ENCODE measurements at regions not wholly inside any gene's neighbourhood (a gene's known extent, or its start where the extent isn't known, plus 50 kb on each side); places are given as distances from the start of the nearest gene placed in this dataset.

DNA sequence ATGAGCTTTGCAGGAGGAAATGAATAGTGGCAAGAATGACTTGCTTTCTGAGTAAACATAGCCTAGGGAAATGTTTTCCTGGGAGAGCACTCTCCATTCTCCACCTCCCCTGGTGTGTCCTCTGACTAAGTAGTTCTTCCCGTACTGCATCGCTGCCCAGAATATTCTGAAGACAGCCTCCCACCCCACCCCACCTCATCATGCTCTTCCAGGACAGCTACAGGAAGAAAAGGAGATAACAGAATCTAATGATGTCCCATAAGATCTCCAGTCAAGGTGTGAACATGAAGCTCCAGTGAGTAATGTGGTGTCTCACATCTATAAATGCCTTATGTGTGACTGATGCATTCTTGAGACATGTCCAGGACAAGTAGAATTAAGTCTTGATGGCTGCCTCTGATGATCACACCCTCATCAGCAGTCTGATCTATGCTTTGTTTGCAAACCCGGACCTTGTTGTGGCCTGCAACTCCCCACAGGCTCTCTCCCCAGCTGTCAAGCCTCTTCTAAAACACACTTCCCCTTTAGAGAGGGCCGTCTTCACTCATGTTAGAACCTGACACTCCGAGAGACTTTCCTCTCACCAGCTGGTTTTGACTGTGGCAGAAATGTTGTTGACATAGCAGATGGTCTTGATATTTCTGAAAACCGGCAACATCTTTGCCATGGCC, 183.0 kb downstream of the CYYR1 start:
- Histone ChIP-seq H3K9me2 (no peaks in the 10 kb centered on the region), H3K36me3 (replicated peaks in 1 of 2; ENCODE audit: control insufficient read depth in 1 of 2, insufficient read depth in 2 of 2, low read length in 1 of 2) (no peaks in the 10 kb centered on the region), H3K27me3 (ENCODE audit: insufficient read depth) (no peaks in the 10 kb centered on the region), H3K9me3 (no peaks in the 10 kb centered on the region), H4K20me1 (ENCODE audit: insufficient read depth) (no peaks in the 10 kb centered on the region), H3K9ac (no peak overlapping the region), H3K79me2 (ENCODE audit: insufficient read depth) (no peaks in the 10 kb centered on the region), H3F3A (replicated peaks; ENCODE audit: insufficient read depth) (no peaks in the 10 kb centered on the region), H3K4me2 (no peak overlapping the region), H3K4me3 (ENCODE audit: low read depth in 2 of 2, low read length in 1 of 2) (no peak overlapping the region), H3K4me1 (ENCODE audit: control insufficient read depth in 1 of 2, insufficient read depth in 2 of 2, low read depth in 1 of 2, low read length in 1 of 2) (peaks cover 0 to 6% of the 10 kb centered on the region in 2 experiments; a peak in 2 of 4 replicates), H2AFZ (ENCODE audit: low read depth) (no peak overlapping the region), H3K27ac (ENCODE audit: low read depth in 2 of 2, low read length in 1 of 2) (no peak overlapping the region)
- 36% methylated on average over 6 of the region's 6 CpGs for WGBS (ENCODE audit: low lambda C conversion rate)
- no peak for TF ChIP-seq NFIC (IDR thresholded peaks at IDR 0.05; ENCODE audit: borderline replicate concordance)
- TF ChIP-seq FOXJ3 (CRISPR knock-in tag; IDR thresholded peaks at IDR 0.05) = no peak
- no peak for TF ChIP-seq TAF1 (IDR thresholded peaks at IDR 0.05; ENCODE audit: borderline replicate concordance, low read depth, low read length)
- TF ChIP-seq SIN3A (IDR thresholded peaks at IDR 0.05; ENCODE audit: borderline replicate concordance, low read depth, low read length) = no peak
- no peak for TF ChIP-seq RCOR1 (IDR thresholded peaks at IDR 0.05; ENCODE audit: low read length)
- no peak for TF ChIP-seq TCF12 (IDR thresholded peaks at IDR 0.05)
- no peak for TF ChIP-seq NRF1 (IDR thresholded peaks at IDR 0.05; ENCODE audit: low read depth, low read length)
- TF ChIP-seq, protein P1, sequence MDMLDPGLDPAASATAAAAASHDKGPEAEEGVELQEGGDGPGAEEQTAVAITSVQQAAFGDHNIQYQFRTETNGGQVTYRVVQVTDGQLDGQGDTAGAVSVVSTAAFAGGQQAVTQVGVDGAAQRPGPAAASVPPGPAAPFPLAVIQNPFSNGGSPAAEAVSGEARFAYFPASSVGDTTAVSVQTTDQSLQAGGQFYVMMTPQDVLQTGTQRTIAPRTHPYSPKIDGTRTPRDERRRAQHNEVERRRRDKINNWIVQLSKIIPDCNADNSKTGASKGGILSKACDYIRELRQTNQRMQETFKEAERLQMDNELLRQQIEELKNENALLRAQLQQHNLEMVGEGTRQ (IDR thresholded peaks at IDR 0.05; ENCODE audit: borderline replicate concordance, low read depth, low read length) = no peak
- ChIA-PET POLR2A (no interaction called here), CTCF (interaction anchor here (1.5 kb wide), 1 partner anchor 219 kb away, joined by 5 read pairs; the partner anchor contains the start of gene APP)
- no peak for DNase-seq

DNA sequence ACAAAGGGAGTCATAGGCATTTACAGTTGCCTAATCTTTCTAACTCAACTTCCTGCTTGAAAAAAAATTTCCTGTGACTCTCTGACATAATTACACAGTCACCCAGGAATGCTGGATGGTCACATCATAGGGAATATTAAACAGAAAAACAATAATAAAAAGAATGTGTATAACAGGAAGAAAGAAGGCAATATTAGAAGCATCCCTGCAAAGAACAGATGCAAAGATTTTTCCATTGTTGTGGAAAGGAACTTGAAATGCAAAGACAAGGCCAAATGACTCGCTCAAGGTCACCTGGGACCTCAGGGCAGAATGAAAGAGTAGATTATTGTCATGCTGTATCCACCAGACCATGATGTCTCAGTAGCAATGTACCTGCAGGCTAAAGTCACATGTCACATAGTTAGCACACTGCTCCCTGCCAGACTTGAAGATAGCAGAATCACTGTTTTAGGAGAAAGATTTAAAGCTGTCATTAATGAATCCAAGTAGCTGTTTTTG, 184.3 kb downstream of the CYYR1 start:
- Histone ChIP-seq H3K9me2 (no peaks in the 10 kb centered on the region), H3K27ac (ENCODE audit: low read depth in 2 of 2, low read length in 1 of 2) (peak overlapping the region in 1 of 2 experiments; percentile 74; a peak in 1 of 4 replicates), H3K4me3 (ENCODE audit: low read depth in 2 of 2, low read length in 1 of 2) (no peak overlapping the region), H2AFZ (ENCODE audit: low read depth) (no peak overlapping the region), H3K36me3 (replicated peaks in 1 of 2; ENCODE audit: control insufficient read depth in 1 of 2, insufficient read depth in 2 of 2, low read length in 1 of 2) (no peaks in the 10 kb centered on the region), H3K4me1 (ENCODE audit: control insufficient read depth in 1 of 2, insufficient read depth in 2 of 2, low read depth in 1 of 2, low read length in 1 of 2) (peaks cover 0 to 6% of the 10 kb centered on the region in 2 experiments; a peak in 2 of 4 replicates), H3K79me2 (ENCODE audit: insufficient read depth) (no peaks in the 10 kb centered on the region), H3K9ac (no peak overlapping the region), H3K27me3 (ENCODE audit: insufficient read depth) (no peaks in the 10 kb centered on the region), H3K9me3 (no peaks in the 10 kb centered on the region), H3K4me2 (no peak overlapping the region), H4K20me1 (ENCODE audit: insufficient read depth) (no peaks in the 10 kb centered on the region), H3F3A (replicated peaks; ENCODE audit: insufficient read depth) (no peaks in the 10 kb centered on the region)
- ChIA-PET CTCF (interaction anchor here (1.5 kb wide), 1 partner anchor 218 kb away, joined by 5 read pairs; the partner anchor contains the start of gene APP), POLR2A (no interaction called here)
- WGBS (ENCODE audit: low lambda C conversion rate) = 9% methylated on average over 1 of the region's 1 CpG
- peak; percentile 13 for DNase-seq
- TF ChIP-seq RXRA (IDR thresholded peaks at IDR 0.05; ENCODE audit: borderline replicate concordance, low read depth) = no peak
- TF ChIP-seq JUND (IDR thresholded peaks at IDR 0.05) = no peak
- no peak for TF ChIP-seq FOXM1 (IDR thresholded peaks at IDR 0.05; ENCODE audit: low read depth)
- TF ChIP-seq FOXJ3 (CRISPR knock-in tag; IDR thresholded peaks at IDR 0.05) = no peak
- TF ChIP-seq RFX5 (IDR thresholded peaks at IDR 0.05; ENCODE audit: low read length) = no peak
- TF ChIP-seq, protein P1 (IDR thresholded peaks at IDR 0.05; ENCODE audit: borderline replicate concordance, low read depth, low read length) = no peak
- TF ChIP-seq CTCF (IDR thresholded peaks at IDR 0.05) = no peak
- TF ChIP-seq GATA2 (CRISPR knock-in tag; IDR thresholded peaks at IDR 0.05) = 0 out of 2 replicates have a peak, but pooled peaks have one; percentile 31
- TF ChIP-seq RCOR1 (IDR thresholded peaks at IDR 0.05; ENCODE audit: low read length) = peak; percentile 68
- TF ChIP-seq POLR2AphosphoS5 (IDR thresholded peaks at IDR 0.05; ENCODE audit: low read depth, low read length) = no peak
- no peak for TF ChIP-seq SIN3A (IDR thresholded peaks at IDR 0.05; ENCODE audit: borderline replicate concordance, low read depth, low read length)
- no peak for TF ChIP-seq USF1 (IDR thresholded peaks at IDR 0.05; ENCODE audit: borderline replicate concordance, low read depth)
- TF ChIP-seq GABPA (IDR thresholded peaks at IDR 0.05; ENCODE audit: low read depth) = no peak
- TF ChIP-seq, protein P2, sequence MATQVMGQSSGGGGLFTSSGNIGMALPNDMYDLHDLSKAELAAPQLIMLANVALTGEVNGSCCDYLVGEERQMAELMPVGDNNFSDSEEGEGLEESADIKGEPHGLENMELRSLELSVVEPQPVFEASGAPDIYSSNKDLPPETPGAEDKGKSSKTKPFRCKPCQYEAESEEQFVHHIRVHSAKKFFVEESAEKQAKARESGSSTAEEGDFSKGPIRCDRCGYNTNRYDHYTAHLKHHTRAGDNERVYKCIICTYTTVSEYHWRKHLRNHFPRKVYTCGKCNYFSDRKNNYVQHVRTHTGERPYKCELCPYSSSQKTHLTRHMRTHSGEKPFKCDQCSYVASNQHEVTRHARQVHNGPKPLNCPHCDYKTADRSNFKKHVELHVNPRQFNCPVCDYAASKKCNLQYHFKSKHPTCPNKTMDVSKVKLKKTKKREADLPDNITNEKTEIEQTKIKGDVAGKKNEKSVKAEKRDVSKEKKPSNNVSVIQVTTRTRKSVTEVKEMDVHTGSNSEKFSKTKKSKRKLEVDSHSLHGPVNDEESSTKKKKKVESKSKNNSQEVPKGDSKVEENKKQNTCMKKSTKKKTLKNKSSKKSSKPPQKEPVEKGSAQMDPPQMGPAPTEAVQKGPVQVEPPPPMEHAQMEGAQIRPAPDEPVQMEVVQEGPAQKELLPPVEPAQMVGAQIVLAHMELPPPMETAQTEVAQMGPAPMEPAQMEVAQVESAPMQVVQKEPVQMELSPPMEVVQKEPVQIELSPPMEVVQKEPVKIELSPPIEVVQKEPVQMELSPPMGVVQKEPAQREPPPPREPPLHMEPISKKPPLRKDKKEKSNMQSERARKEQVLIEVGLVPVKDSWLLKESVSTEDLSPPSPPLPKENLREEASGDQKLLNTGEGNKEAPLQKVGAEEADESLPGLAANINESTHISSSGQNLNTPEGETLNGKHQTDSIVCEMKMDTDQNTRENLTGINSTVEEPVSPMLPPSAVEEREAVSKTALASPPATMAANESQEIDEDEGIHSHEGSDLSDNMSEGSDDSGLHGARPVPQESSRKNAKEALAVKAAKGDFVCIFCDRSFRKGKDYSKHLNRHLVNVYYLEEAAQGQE (IDR thresholded peaks at IDR 0.05; ENCODE audit: low read depth, low read length) = no peak
